Fibroblast of skin of abdomen (primary cell): ENCODE measurements at regions not wholly inside any gene's neighbourhood (a gene's known extent, or its start where the extent isn't known, plus 50 kb on each side); places are given as distances from the start of the nearest gene placed in this dataset.
"Not testable (repeated sequence)": the region's sequence is repeated elsewhere in the genome, so short reads cannot be mapped to it uniquely, and the experiment has no call there.

Experiments
- DNase-seq: peaks from one replicate; pipeline ENCODE4 v3.0.0-alpha.2; 2013

DNA sequence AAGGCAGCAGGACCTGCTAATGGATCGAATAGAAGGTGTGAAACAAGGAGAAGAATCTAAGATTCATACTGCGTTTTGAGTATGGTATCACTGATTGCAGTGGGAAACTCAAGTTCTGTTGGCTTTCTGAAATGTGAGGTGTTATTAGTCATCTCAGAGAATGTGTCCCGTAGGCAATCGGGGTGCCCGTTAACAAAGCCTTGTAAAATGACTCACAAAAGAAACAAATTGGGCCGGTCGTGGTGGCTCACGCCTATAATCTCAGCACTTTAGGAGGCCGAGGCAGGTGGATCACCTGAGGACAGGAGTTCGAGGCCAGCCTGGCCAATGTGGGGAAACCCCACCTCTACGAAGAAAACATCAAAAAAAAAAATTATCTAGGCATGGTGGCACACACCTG, 118.2 kb upstream of the C7orf33 start:
- no peak for DNase-seq

DNA sequence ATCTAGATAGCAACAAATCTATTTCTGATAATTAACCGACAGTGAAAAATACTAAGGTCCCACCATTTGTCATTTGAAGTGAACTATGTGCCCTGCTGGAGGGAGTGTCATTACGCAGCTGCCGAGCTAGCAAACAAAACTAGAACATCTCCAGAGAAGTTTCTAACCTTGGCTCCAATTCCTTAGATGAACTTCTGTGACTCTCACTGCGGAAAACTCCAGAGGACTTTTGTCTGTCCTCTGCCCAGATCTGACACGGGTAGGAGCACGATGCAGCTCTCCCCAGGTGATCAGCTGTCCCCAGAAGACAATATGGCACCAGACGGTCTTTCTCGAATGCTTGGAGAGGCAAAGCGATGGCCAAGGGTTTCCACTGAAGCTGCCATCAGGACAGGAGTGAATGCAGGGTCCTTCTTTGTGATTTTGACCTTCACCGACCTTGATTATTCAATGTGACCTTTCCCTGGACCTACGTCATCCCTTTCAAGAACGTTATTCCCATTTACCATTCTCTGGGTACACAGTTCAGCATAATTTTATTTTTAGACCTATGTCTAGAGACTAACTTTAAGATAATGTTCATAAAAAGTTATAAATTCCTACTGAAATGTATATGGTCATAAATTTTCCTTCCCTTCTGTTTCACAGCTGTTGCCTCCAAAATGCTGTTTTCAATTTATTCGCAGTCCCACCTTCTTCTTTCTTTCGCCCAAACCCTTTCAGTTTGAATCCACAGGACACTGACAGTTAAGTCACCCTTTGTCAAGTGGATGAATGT, 116.7 kb upstream of the C7orf33 start:
- DNase-seq, result no peak

DNA sequence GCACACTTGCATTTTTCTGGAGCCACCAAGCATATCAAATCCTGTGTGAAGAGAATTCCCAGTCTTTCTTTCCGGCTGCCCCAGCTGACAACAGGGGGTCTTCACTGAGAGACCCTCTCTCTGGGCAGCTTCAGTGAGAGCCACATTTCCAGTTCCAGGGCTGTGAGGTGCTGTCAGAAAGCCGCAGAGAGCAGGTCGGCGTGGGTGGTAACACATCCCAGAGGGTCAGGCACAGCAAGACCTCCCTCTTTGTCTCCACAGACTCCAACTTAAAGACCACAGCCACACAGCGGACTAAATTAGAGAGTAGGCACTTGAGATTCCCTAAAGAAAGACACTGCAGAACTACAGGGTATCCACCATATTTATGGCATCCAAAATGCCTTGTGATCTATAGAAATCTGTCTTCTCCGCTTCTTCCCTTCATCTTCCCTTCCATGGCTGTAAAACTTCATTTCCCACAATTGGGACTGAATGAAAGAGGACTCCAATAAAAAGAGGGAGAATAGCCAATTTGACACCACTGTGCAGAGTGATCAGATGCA, 116.0 kb upstream of the C7orf33 start:
- no peak for DNase-seq

DNA sequence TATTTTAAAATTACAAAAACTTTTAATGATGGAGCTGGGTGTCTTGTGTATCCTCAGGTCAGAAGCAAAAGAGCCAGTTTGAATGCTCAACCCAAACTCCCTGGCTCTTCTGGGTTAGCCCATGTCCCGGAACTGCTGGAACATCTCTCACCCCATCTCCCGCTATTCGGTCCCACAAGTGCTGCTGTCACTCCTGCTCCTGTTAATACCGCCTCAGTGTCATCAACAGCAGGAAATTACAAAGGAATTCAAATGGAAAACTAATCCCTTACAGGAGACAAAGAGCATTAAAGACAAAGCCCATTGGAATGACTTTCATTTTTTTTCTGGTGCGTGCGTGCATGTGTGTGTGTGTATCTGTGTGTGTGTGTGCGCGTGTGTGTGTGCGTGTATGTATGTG, 112.0 kb upstream of the C7orf33 start:
- no peak for DNase-seq

GRCh38 chr7:148480479-148481146, 110.0 kb upstream of the C7orf33 start:
- no peak for DNase-seq

- DNase-seq, result no peak
Measured at GRCh38 chr7:148481147-148481526, 109.4 kb upstream of the C7orf33 start.

DNA sequence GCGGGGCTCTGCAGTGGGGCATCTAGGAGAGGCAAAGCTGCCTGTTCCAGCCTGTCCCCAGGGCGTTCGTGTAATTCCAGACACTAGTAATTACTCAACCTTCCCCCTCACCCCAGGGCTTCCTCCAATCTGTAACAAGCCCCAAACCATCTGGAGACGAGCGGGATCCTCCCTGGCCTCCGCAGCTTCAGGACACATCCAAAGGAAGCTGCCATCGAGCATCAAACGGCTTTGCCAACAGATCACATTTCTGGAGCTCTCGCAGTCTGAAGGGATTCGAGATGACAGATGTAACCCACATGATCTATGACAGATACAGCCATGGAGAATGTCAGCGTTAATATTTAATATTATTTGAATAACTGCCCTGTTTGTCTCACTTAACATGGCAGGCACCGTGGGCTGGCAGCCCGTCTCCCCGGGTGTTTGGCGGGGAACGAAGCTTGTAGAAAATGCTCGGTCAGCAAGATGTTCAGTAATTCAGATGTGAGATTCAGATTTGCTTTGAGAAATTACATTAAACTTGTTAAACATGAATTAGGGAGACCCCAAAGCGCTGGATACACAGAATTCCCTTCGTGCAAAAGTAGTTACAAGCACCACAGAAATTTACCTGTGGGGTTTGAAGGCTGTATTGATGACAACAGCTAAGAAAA, 108.5 kb upstream of the C7orf33 start:
- no peak for DNase-seq

DNA sequence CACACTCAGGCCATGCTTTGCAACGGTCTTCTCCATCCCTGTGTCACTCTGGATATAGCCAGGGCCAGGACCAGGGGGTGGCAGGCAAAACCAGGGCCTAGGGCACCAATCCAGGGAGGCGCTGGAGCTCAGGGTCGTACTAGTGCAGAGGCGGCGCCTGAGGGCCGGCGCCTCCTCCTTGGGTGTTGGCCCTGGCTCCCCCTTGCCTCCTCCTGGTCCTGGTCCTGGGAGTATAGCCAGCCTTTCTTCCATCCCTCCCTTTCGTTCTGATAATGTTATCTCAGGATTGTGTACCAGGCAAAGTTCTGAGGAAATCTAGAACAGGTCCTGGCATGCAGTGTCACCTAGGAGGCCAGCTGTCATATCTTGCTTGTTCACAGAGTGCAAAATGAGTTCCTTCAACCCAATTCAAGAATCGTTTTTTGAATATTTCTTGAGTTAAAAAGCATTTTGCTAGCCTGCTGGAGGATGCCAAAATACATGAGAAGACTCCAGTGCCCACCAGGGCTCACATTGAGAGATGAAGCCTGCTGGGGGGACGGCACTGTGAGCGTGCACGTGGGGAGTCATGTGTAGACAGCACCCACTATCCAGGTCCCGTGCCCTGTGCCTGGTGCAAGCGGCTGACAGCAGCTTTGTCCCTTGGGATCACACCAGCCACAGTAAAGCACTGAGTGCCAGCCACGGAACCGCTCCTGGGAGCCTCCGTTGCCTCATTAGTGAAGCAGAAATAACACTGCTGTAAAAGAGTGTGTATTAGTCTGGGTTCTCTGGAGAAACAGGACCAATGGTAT, 106.9 kb upstream of the C7orf33 start:
- DNase-seq, result no peak

DNA sequence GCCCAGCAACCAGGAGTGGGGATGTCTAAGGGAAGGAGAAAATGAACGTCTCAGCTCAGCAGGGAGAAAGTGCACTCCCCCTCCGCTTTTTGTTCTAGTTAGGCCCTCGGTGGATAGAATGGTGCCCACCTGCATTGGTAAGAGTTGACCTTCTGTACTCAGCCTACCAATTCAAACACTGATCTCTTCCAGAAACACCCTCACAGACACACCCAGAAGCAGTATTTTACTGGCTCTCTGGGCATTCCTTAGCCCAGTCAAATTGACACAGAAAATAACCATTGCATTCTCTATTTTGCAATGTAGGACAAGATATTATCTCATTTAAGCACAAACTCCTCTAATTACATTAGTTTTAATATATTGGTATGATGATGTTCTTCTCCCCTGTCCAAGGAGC, 106.1 kb upstream of the C7orf33 start:
- DNase-seq, result no peak

DNA sequence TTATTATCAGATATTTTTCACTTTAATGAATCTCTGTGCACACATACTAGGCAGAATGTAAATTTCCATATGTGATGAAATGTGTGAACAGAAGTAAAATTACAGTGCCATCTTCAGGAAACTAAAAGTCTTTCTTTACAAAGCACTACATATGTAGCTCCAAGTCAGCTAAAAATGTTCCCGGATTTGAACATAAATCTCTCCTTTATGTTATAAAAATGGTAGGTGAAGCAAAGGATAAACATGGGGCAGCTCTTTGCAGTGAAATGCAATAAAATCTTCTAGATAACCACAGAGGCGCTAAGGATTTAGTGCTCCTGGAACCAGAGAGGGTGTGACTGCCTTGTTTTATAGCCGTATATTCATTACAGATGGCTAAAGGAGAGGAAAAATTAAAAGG, 104.9 kb upstream of the C7orf33 start:
- DNase-seq, result no peak

- no peak for DNase-seq
Measured at GRCh38 chr7:148486937-148487336, 103.6 kb upstream of the C7orf33 start.

- no peak for DNase-seq
Measured at GRCh38 chr7:148487912-148488311, 102.7 kb upstream of the C7orf33 start.

- DNase-seq, result no peak
Measured at GRCh38 chr7:148489678-148490077, 100.9 kb upstream of the C7orf33 start.

DNA sequence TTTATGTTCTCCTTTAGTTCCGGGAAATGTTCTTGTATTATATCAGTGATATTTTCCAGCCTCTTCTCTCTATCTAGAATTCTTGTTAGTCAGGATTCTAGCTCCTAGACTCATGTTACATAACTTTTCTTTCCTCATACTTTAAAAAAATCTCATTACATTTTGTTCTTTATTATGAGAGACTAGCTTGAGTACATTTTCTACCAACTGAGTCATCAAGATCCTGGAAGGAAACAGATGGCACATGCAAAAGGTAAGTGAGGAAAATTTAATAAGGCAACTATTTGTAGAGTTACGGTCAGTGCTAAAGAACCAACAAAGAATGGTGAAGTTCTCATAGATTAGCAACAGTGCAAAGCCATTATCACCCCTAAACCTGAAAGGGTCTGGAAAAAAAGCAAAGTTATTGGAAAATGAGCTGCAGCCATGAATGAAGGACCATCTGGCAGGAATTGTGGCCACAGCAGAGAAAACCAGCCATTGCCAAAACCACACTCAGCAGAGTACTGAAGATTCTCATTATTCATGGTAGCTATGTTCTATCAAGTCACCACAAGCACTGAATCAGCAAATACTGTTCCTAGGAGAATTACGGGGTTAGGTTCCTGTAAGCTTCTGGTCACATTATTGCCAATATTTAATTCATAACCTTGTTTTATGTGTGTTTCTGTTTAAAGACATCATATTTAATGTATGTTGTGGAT, 98.3 kb upstream of the C7orf33 start:
- no peak for DNase-seq

DNA sequence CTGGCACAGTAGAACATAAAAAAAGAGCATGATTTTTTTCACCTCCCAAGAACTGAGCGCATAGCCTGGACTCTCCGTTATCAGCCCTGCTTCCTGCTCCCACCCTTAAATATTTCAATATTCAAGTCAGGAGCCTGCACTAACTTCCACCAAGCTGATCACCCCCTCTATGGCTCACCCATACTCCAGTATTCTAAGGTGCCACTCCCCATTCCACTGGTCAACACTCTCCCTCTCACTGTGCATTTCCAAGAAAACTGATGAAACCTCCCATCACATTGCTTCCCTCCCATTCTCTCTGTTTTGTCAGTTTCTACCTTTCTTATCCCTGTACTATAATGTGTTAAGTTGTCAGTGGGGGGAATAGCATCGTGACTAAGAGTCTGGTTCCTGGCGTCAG, 95.0 kb upstream of the C7orf33 start:
- no peak for DNase-seq

DNA sequence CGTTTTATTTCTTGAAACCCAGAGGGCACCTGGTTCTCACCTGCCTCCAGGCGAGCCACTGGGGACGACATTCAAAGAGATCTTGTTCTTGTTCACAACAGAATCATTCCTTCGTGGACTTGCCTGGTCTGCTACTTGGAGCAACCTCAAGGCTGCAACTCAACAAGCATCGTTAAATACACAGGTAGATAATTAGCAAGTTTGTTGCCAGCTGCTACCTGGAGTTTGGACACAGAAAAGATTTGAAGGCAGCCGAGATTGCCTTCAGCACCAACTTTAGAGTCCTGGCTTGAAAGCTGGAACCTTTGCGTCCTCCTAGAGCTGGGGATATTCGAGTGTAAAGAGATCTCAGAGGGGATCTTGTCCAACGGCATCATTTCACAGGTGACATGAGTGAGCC, 89.6 kb upstream of the C7orf33 start:
- no peak for DNase-seq

- peak; percentile 25 for DNase-seq
Measured at GRCh38 chr7:148503900-148504487, 86.6 kb upstream of the C7orf33 start.

DNA sequence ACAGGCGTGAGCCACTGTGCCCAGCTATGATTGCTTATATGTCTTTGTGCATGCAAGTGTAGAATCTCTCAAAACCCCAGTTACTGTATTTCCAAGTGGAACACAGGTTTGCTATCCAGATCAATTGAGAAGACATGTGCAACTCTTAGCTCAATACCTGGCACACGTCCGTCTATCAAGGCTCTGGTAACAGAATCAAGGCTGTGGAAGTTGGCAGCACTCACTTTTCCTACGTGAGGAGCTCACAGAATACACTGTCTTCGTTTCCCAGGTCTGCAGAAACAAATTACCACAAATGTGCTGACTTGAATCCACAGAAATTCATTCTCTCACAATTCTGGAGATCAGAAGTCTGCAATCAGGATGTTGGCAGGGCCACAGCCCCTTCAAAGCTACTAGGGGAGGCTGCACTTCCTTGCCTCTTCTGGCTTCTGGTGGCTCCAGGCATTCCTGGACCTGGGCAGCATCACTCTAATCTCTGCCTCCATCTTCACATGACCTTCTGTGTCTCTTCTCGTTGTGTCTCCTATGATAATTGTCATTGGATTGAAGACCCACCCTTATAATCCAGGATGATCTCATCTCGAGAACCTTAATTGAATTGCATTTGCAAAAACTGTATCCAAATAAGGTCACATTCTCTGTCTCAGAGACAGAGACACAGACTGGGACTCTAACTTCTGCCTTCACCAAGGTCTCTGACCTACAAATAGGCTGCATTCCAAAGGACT, 84.8 kb upstream of the C7orf33 start:
- no peak for DNase-seq

DNA sequence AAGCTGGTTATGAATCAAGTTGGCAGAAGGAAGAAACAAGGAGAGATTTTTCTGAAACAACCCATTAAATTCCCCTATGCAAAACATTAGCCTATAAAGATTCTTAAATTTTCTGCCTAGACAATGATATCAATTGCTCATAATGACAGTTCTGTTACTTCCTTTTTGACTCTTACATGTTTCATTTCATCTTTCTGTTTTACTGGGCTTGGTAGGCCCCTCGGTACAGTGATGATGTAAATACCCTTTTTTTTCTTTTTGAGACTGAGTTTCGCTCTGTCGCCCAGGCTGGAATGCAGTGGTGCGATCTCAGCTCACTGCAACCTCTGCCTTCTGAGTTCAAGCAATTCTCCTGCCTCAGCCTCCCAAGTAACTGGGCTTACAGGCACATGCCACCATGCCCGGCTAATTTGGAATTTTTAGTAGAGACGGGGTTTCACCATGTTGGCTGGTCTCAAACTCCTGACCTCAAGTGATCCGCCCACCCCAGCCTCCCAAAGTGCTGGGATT, 83.4 kb upstream of the C7orf33 start:
- not testable (repeated sequence) for DNase-seq

- DNase-seq, result no peak
Measured at GRCh38 chr7:148507787-148508186, 82.8 kb upstream of the C7orf33 start.

- no peak for DNase-seq
Measured at GRCh38 chr7:148514236-148514635, 76.3 kb upstream of the C7orf33 start.
